ENCODE measurements at regions not wholly inside any gene's neighbourhood (a gene's known extent, or its start where the extent isn't known, plus 50 kb on each side); places are given as distances from the start of the nearest gene placed in this dataset.

DNA sequence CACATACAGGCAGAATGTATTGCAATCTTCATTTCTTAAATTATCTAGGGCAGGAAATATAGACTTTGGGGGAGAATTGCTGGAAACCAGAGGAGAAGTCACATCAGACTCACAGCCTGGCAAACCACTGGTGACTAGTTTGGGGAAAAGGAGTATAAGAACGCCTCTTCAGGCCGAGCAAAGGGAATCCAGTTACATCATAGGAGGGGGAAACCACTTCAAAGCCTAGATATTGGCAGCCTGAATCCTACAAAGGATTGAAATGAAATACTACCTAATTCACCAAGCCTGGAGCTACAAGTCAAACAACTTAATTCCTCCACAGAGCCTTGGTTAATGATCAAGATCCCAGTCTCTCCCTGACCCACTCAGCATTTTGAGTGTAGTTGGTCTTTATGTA is 121.7 kb downstream of the SLC30A10 start:
- Histone ChIP-seq H3K27me3 (no peaks in the 10 kb centered on the region), H3K4me3 (no peak overlapping the region), H3K27ac (no peak overlapping the region), H3K36me3 (no peaks in the 10 kb centered on the region), H3K9ac (no peak overlapping the region), H3K9me3 (replicated peaks in 1 of 11) (no peaks in the 10 kb centered on the region), H4K20me1 (no peaks in the 10 kb centered on the region), H3K4me2 (no peak overlapping the region), H3K4me1 (no peaks in the 10 kb centered on the region; a peak in 1 of 20 replicates)
- no peak for TF ChIP-seq Cebpa-rat (IDR thresholded peaks at IDR 0.05)

DNA sequence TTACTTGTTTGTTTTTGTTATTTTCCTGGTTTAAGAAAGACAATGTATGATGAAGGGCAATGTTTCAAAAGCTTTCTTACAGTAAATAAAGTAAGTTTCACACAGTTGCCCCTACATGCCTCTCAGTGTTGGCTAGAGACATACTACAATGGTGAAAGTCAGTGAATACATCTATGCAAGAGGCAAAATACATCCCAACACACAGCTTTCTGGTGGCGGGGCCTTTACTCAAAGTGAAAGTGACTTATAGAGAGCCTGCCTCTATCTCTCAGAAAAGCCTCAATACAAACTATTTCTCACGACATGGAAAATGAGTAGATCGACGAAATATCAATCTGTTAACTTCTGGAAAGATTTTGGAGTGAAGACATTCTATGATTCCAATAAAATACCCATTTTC is 122.3 kb downstream of the SLC30A10 start:
- Histone ChIP-seq H3K27ac (no peak overlapping the region), H3K36me3 (no peaks in the 10 kb centered on the region), H4K20me1 (no peaks in the 10 kb centered on the region), H3K4me2 (no peak overlapping the region), H3K9me3 (replicated peaks in 1 of 11) (no peaks in the 10 kb centered on the region), H3K4me3 (no peak overlapping the region), H3K4me1 (no peaks in the 10 kb centered on the region; a peak in 1 of 20 replicates), H3K27me3 (no peaks in the 10 kb centered on the region), H3K9ac (no peak overlapping the region)
- TF ChIP-seq Cebpa-rat (IDR thresholded peaks at IDR 0.05) = no peak

DNA sequence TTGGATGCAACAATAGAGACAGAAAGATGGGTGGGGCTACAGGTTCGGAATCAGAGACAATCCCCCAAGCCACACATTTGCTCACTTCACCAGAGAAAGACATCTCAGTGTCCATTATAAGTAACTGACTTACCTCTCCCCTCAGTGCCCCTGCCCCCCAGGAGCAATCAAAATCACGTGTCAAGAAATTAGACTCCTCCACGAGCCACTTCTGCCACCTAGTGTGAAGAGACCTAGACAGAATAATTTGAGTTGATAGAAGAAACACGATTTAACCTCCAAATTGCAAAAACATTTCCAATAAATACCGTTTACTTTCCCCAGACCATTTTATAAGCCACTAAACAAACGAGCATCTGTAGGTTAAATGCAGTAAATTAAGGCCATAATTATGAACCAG is 123.2 kb downstream of the SLC30A10 start:
- H3K4me2 ChIP-seq = no peak overlapping the region
- H3K4me3 ChIP-seq = no peak overlapping the region
- H4K20me1 ChIP-seq = no peaks in the 10 kb centered on the region
- TF ChIP-seq Cebpa-rat (IDR thresholded peaks at IDR 0.05) = no peak
- peaks cover 0 to under 1% (median 0%) of the 10 kb centered on the region in 10 experiments; a peak in 1 of 20 replicates for H3K4me1 ChIP-seq
- H3K27ac ChIP-seq = no peak overlapping the region
- no peaks in the 10 kb centered on the region for H3K9me3 ChIP-seq (replicated peaks in 1 of 11)
- no peaks in the 10 kb centered on the region for H3K27me3 ChIP-seq
- no peaks in the 10 kb centered on the region for H3K36me3 ChIP-seq
- no peak overlapping the region for H3K9ac ChIP-seq

DNA sequence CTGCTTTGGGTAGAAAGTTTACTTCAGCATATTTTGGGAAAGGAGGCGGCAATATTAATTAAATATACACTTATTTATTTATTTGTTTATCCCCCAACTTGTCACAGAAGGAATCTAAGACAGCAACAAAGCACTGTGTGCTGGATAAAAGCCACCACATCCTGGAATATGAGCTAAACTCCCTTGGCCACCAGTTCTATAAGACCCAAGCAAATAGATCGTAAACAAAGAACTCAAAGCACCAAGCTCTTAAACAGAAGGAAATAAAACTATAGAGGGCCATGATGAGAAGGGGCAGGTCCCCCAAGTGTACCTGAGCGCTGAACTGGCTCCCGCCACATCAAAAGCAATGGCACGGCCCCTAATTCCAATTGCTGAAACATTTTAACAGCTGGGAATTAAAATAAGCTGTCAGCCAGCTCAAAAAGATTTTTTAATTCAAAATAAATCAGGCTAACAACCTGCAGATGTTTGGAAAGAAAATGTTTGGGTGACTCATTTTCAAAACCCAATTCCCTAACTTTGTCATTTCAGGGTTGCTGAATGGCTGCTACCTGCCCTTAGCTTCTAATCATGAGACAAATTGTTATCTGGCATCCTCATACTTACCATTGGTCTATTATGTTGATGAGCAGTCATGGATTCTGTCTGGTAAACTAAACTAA is 127.1 kb downstream of the SLC30A10 start:
- Histone ChIP-seq H3K4me2 (no peak overlapping the region), H3K27me3 (no peaks in the 10 kb centered on the region), H3K27ac (no peak overlapping the region), H4K20me1 (no peaks in the 10 kb centered on the region), H3K4me1 (peaks cover 0 to 34% (median 0%) of the 10 kb centered on the region in 10 experiments; a peak in 7 of 20 replicates), H3K9ac (no peak overlapping the region), H3K9me3 (replicated peaks in 1 of 11) (no peaks in the 10 kb centered on the region), H3K36me3 (no peaks in the 10 kb centered on the region), H3K4me3 (no peak overlapping the region)
- TF ChIP-seq Cebpa-rat (IDR thresholded peaks at IDR 0.05) = no peak

DNA sequence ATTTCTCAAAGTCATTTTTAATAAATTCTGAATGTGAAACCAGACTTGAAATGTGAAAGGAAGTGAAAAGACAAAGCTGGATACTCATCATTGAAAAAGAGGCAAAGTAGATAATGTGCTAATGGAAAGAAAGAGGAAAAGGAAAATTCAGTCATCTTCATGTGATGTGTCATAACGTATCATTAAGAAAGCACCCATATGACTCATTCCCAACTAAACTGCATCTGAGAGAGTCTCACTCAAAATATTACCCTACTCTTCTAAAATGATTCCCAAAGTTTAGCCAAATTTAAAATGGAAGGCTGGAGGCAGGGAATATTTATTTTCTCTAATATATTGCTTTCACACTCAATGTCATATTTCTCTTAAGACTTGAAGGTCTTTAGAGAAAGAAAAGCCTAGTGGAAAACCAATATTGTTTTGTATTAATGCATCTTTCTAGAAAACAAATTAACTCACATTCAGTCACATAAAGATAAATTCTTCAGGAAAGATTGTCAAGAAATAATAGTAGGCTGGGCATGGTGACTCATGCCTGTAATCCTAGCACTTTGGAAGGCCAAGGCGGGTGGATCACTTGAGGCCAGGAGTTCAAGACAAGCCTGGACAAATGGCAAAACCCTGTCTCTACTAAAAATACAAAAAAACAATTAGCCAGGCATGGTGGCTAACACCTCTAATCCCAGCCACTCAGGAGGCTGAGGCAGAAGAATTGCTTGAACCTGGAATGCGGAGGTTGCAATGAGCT is 129.9 kb downstream of the SLC30A10 start:
- peaks cover 5 to 62% (median 8%) of the 10 kb centered on the region in 10 experiments; a peak in 18 of 20 replicates for H3K4me1 ChIP-seq
- H3K36me3 ChIP-seq = no peaks in the 10 kb centered on the region
- no peaks in the 10 kb centered on the region for H3K9me3 ChIP-seq (replicated peaks in 1 of 11)
- H3K27ac ChIP-seq = peak overlapping the region in 4 of 11 experiments; percentile 9 to 80 (median 57); a peak in 8 of 22 replicates
- no peak overlapping the region for H3K4me3 ChIP-seq
- no peak for TF ChIP-seq Cebpa-rat (IDR thresholded peaks at IDR 0.05)
- H3K27me3 ChIP-seq = no peaks in the 10 kb centered on the region
- H3K4me2 ChIP-seq = peak overlapping the region in 3 of 11 experiments; percentile 50 to 75 (median 55); a peak in 6 of 22 replicates
- no peaks in the 10 kb centered on the region for H4K20me1 ChIP-seq
- peak overlapping the region in 2 of 11 experiments; percentile 35 to 54; a peak in 2 of 22 replicates for H3K9ac ChIP-seq

DNA sequence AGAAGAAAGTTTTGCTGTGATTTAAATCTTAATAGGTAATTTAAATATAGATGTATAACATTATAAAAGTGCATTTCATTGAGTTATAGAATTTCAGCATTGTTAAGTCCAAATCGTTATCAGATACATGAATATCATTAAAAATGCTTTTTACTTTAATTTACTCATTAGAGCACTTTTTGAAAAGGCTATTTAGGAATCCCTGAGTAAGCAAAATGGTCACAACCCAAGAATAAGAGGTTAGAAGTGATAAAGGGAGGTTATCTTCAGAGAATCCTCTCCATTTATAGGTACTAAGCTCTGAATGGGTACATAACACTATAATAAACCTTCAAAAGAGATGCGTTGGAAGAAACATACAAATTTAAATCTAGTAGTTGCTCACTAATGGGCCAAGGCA is 130.7 kb downstream of the SLC30A10 start:
- Histone ChIP-seq H4K20me1 (no peaks in the 10 kb centered on the region), H3K9ac (peak overlapping the region in 1 of 11 experiments; percentile 26; a peak in 2 of 22 replicates), H3K27me3 (no peaks in the 10 kb centered on the region), H3K36me3 (no peaks in the 10 kb centered on the region), H3K4me2 (peak overlapping the region in 3 of 11 experiments; percentile 50 to 75 (median 55); a peak in 6 of 22 replicates), H3K27ac (peak overlapping the region in 4 of 11 experiments; percentile 9 to 80 (median 52); a peak in 7 of 22 replicates), H3K4me1 (peaks cover 5 to 67% (median 8%) of the 10 kb centered on the region in 10 experiments; a peak in 18 of 20 replicates), H3K9me3 (replicated peaks in 1 of 11) (no peaks in the 10 kb centered on the region), H3K4me3 (no peak overlapping the region)
- TF ChIP-seq Cebpa-rat (IDR thresholded peaks at IDR 0.05) = no peak

DNA sequence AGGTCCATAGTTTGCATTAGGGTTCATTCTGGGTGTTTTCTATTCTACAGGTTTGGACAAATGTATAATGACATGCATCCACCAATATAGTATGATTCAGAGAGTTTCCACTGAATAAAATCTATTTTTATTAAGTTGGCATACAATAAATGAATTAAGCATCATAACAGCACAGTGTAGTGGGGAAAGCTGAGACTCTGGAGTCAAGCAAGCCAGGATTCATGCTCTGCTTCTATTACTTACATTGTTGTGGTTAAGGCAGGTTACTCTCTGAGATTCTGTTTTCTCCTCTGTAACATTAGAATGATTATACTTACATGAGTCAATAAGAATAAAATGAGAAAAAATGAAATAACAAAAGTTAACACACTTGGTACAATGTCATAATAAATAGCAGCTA is 131.3 kb downstream of the SLC30A10 start:
- H3K4me1 ChIP-seq = peaks cover 5 to 70% (median 8%) of the 10 kb centered on the region in 10 experiments; a peak in 18 of 20 replicates
- TF ChIP-seq Cebpa-rat (IDR thresholded peaks at IDR 0.05) = no peak
- H3K27me3 ChIP-seq = no peaks in the 10 kb centered on the region

DNA sequence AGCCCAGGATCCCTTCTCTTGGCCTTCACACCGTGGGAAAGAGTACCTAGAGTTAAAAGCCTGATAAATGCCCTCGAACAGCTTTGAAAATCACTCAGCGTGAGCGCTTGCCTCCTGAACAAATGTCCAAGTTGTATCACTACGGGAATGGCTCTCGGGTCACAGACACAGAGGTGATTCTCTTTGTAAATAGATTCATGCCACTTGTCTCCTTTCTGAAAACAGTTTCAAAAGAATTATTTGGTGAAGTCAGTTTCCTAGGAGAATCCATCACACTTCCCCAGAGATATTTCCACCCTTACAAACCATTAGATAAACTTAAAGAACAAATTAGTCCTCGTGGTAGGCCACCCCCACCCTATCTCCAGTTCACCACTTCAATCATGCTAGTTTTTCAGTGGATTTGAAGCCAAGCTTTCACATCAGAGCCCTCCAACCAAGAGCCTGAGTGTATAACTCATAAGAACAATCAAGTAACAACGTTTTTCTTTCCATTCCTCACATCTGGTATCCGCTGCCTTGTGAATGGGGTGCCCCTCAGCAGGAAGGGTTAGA is 132.9 kb downstream of the SLC30A10 start:
- peak overlapping the region in 1 of 11 experiments; percentile 44; a peak in 1 of 22 replicates for H3K27ac ChIP-seq
- no peaks in the 10 kb centered on the region for H3K27me3 ChIP-seq
- TF ChIP-seq Cebpa-rat (IDR thresholded peaks at IDR 0.05) = no peak
- no peaks in the 10 kb centered on the region for H3K36me3 ChIP-seq
- H3K4me2 ChIP-seq = peak overlapping the region in 3 of 11 experiments; percentile 69 to 85 (median 77); a peak in 3 of 22 replicates
- H4K20me1 ChIP-seq = no peaks in the 10 kb centered on the region
- H3K4me1 ChIP-seq = peaks cover 5 to 70% (median 8%) of the 10 kb centered on the region in 10 experiments; a peak in 18 of 20 replicates
- no peak overlapping the region for H3K4me3 ChIP-seq
- H3K9ac ChIP-seq = no peak overlapping the region
- no peaks in the 10 kb centered on the region for H3K9me3 ChIP-seq (replicated peaks in 1 of 11)

More for the DNA sequence above, 131.3 kb downstream of the SLC30A10 start:
- no peaks in the 10 kb centered on the region for H4K20me1 ChIP-seq
- H3K4me3 ChIP-seq = no peak overlapping the region
- H3K36me3 ChIP-seq = no peaks in the 10 kb centered on the region
- H3K27ac ChIP-seq = peak overlapping the region in 1 of 11 experiments; percentile 80; a peak in 1 of 22 replicates
- no peak overlapping the region for H3K9ac ChIP-seq
- H3K9me3 ChIP-seq (replicated peaks in 1 of 11) = no peaks in the 10 kb centered on the region
- H3K4me2 ChIP-seq = peak overlapping the region in 2 of 11 experiments; percentile 3 to 75; a peak in 1 of 22 replicates
